ENCODE measurements at regions not wholly inside any gene's neighbourhood (a gene's known extent, or its start where the extent isn't known, plus 50 kb on each side); places are given as distances from the start of the nearest gene placed in this dataset.

- no peak for TF ChIP-seq ZNF462 (CRISPR knock-in tag; IDR thresholded peaks at IDR 0.05)
- no peak for TF ChIP-seq ETS1 (IDR thresholded peaks at IDR 0.05)
- TF ChIP-seq CREB1 (CRISPR knock-in tag; IDR thresholded peaks at IDR 0.05; ENCODE audit: low read depth): no peak
- no peak for TF ChIP-seq POLR2AphosphoS5 (IDR thresholded peaks at IDR 0.05; ENCODE audit: low read depth)
- no peak for TF ChIP-seq NANOG (IDR thresholded peaks at IDR 0.05; ENCODE audit: borderline replicate concordance)
- no peak for TF ChIP-seq ZNF331 (CRISPR knock-in tag; IDR thresholded peaks at IDR 0.05; ENCODE audit: low read depth)
- TF ChIP-seq CTCF (conservative IDR thresholded peaks at IDR 0.05; ENCODE audit: low read depth in 2 of 2): no peak
- TF ChIP-seq STAT1 (IDR thresholded peaks at IDR 0.05; ENCODE audit: unreplicated experiment): no peak
- TF ChIP-seq EZH2 (IDR thresholded peaks at IDR 0.05; ENCODE audit: low read depth, unreplicated experiment): no peak
- no peak for TF ChIP-seq JUNB (IDR thresholded peaks at IDR 0.05; ENCODE audit: unreplicated experiment)
Measured at GRCh38 chr16:54389836-54390494, 103.4 kb upstream of the IRX3 start (continued).
